HL-60 (cell line): ENCODE measurements at regions not wholly inside any gene's neighbourhood (a gene's known extent, or its start where the extent isn't known, plus 50 kb on each side); places are given as distances from the start of the nearest gene placed in this dataset.
A peak's percentile ranks its signal among the peaks of the same experiment; 100 is the strongest.

ENCODE experiments used
- DNase-seq, 2 experiments: peaks; one replicate each; pipeline ENCODE4 v3.0.0-alpha.2; 2010 to 2020; ENCODE audit warnings: low read depth in 1 of 2, low spot score in 1 of 2
- H3K27ac ChIP-seq: fragments of 250-450 bp; sonication (Bioruptor Pico); replicated peaks from 2 replicates; pipeline ENCODE4 v1.5.1; 2020; ENCODE audit warnings: mild to moderate bottlenecking, moderate library complexity
- H3K27me3 ChIP-seq: fragments of 250-450 bp; sonication (Bioruptor Pico); 2 replicates; pipeline ENCODE4 v1.5.1; 2021; ENCODE audit warnings: mild to moderate bottlenecking, moderate library complexity; ENCODE audit not compliant: insufficient read depth, poor library complexity, severe bottlenecking
- H3K4me3 ChIP-seq: replicated peaks from 2 replicates; pipeline ENCODE4 v1.5.1; 2011; ENCODE audit warnings: mild to moderate bottlenecking, control low read depth, low read length; ENCODE audit not compliant: insufficient read depth
- GABPA ChIP-seq: IDR thresholded peaks from 2 replicates; pipeline ENCODE4 v1.6.1; 2012; ENCODE audit warnings: low read depth
- POLR2AphosphoS5 ChIP-seq: IDR thresholded peaks from 2 replicates; pipeline ENCODE4 v1.6.1; 2012; ENCODE audit warnings: low read depth
- SPI1 ChIP-seq: IDR thresholded peaks from 2 replicates; pipeline ENCODE4 v1.6.1; 2012; ENCODE audit warnings: low read depth, mild to moderate bottlenecking, borderline replicate concordance
- TF ChIP-seq, protein P1 (sequence below): IDR thresholded peaks from 2 replicates; pipeline ENCODE4 v1.6.1; 2012; ENCODE audit warnings: low read depth; ENCODE audit not compliant: insufficient replicate concordance
- TF ChIP-seq, protein P2 (sequence below): IDR thresholded peaks from one replicate; pipeline ENCODE4 v1.5.1; 2011; ENCODE audit warnings: low read length, control low read depth, inconsistent platforms; ENCODE audit not compliant: insufficient read depth

DNA sequence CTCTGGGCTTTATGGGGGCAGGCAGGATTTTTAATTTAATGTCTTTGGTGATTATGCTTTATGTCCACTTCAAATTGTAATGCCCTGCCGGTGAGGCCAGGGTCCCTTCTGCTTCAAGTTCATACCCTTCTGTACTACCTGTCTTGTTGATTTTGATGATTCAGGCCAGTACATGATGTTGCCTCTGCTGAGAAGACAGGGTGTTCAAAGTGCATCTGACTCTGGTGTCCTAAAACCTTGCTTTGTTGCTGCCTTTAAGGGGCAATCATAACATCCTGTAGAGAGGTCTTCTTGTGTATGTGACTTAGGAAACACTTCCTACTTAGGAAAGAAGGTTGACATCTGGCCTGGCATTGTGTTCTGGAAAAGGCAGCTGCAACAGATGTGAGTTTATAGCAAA lies 113.2 kb downstream of the TMEM170B start:
- no peak for DNase-seq
- H3K27me3 ChIP-seq = no peaks in the 10 kb centered on the region
- H3K4me3 ChIP-seq = no peak overlapping the region
- no peak overlapping the region for H3K27ac ChIP-seq
- TF ChIP-seq, protein P1, sequence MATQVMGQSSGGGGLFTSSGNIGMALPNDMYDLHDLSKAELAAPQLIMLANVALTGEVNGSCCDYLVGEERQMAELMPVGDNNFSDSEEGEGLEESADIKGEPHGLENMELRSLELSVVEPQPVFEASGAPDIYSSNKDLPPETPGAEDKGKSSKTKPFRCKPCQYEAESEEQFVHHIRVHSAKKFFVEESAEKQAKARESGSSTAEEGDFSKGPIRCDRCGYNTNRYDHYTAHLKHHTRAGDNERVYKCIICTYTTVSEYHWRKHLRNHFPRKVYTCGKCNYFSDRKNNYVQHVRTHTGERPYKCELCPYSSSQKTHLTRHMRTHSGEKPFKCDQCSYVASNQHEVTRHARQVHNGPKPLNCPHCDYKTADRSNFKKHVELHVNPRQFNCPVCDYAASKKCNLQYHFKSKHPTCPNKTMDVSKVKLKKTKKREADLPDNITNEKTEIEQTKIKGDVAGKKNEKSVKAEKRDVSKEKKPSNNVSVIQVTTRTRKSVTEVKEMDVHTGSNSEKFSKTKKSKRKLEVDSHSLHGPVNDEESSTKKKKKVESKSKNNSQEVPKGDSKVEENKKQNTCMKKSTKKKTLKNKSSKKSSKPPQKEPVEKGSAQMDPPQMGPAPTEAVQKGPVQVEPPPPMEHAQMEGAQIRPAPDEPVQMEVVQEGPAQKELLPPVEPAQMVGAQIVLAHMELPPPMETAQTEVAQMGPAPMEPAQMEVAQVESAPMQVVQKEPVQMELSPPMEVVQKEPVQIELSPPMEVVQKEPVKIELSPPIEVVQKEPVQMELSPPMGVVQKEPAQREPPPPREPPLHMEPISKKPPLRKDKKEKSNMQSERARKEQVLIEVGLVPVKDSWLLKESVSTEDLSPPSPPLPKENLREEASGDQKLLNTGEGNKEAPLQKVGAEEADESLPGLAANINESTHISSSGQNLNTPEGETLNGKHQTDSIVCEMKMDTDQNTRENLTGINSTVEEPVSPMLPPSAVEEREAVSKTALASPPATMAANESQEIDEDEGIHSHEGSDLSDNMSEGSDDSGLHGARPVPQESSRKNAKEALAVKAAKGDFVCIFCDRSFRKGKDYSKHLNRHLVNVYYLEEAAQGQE = no peak
- no peak for TF ChIP-seq SPI1
- TF ChIP-seq, protein P2, sequence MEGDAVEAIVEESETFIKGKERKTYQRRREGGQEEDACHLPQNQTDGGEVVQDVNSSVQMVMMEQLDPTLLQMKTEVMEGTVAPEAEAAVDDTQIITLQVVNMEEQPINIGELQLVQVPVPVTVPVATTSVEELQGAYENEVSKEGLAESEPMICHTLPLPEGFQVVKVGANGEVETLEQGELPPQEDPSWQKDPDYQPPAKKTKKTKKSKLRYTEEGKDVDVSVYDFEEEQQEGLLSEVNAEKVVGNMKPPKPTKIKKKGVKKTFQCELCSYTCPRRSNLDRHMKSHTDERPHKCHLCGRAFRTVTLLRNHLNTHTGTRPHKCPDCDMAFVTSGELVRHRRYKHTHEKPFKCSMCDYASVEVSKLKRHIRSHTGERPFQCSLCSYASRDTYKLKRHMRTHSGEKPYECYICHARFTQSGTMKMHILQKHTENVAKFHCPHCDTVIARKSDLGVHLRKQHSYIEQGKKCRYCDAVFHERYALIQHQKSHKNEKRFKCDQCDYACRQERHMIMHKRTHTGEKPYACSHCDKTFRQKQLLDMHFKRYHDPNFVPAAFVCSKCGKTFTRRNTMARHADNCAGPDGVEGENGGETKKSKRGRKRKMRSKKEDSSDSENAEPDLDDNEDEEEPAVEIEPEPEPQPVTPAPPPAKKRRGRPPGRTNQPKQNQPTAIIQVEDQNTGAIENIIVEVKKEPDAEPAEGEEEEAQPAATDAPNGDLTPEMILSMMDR = no peak
- TF ChIP-seq POLR2AphosphoS5 = no peak
- no peak for TF ChIP-seq GABPA

DNA sequence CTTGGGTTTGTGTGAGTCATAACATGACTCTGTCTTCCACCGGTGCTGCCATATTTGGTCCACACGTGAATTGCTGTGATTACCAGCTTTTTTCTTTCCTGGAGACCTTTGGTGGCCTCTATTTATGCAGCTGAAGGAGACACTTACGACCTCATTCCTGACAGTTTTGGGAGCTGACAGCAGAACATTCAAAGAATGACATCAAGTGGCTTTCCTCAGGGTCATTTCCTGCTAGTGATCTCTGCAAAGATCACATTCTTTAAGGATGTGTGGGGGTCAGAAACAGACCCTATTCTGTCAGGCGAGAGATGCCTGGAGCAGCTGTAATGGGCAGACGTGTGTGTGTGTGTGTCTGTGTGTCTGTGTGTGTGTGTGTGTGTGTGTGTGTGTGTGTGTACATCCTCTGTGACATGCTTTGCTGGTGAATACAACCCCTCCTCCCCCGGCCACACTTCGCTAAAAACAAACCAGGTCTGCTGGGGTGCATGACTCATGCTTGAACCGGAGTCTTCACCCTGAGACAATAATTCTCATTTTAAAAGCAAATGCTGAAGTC lies 115.6 kb downstream of the TMEM170B start:
- no peak overlapping the region for H3K27ac ChIP-seq
- H3K27me3 ChIP-seq = no peaks in the 10 kb centered on the region
- H3K4me3 ChIP-seq = no peak overlapping the region
- peak in 1 of 2 experiments; percentile 5 for DNase-seq
- TF ChIP-seq SPI1 (no peak), POLR2AphosphoS5 (no peak), GABPA (no peak)
- TF ChIP-seq, protein P2 = no peak

DNA sequence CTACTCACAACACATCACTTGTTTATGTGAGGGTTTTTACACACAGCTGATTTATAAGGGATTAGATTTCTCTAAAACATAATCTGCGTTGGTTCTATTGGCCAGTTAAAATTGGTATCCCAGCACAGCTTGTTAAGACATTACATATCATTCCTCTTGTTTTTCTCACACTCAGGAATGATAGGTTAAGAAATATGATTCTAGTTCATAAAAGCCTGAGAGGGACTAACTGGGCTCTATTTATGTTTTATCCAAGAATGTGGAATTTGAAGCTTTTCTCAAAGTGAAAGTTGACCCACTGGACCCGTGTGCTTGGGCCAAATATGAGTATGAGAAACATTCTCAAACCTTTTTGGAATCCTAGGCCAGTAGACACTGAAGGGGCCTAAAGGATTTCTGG lies 117.3 kb downstream of the TMEM170B start:
- no peak for DNase-seq
- no peak for TF ChIP-seq SPI1
- no peak for TF ChIP-seq POLR2AphosphoS5
- TF ChIP-seq GABPA = no peak
- TF ChIP-seq, protein P2 = no peak
- TF ChIP-seq, protein P1 = no peak
- Histone ChIP-seq H3K27ac (no peak overlapping the region), H3K4me3 (no peak overlapping the region), H3K27me3 (no peaks in the 10 kb centered on the region)

DNA sequence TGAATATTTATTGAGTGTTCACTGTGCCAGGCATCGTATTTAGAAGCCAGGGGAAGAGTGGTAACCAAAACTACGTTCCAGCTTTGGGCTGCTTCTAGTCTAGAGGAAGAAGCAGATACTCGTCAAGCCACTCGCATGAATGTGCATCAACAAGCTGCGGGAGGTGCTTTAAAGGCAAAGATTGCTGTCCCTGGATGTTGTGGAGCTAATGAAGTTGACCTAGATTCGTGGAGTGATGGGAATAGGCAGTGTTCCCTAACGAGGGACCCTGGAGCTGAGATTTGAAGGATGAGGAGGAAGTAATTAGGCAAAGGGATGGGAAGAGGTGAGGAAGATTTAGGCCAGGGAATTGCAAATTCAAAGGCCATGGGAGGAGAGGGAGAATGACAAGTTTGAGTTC lies 118.9 kb downstream of the TMEM170B start:
- Histone ChIP-seq H3K27me3 (no peaks in the 10 kb centered on the region), H3K27ac (no peak overlapping the region), H3K4me3 (no peak overlapping the region)
- TF ChIP-seq GABPA = no peak
- TF ChIP-seq, protein P1 = no peak
- TF ChIP-seq SPI1 = no peak
- TF ChIP-seq POLR2AphosphoS5 = no peak
- TF ChIP-seq, protein P2 = no peak
- DNase-seq = no peak
